GM12892 (cell line): ENCODE measurements at regions not wholly inside any gene's neighbourhood (a gene's known extent, or its start where the extent isn't known, plus 50 kb on each side); places are given as distances from the start of the nearest gene placed in this dataset.

Source experiments
- POLR2A ChIP-seq: IDR thresholded peaks from 2 replicates; pipeline ENCODE4 v1.6.1; 2011; ENCODE audit warnings: low read depth, low read length, control low read depth
- POLR2AphosphoS5 ChIP-seq: IDR thresholded peaks from 2 replicates; pipeline ENCODE4 v1.6.1; 2011; ENCODE audit warnings: low read depth, low read length, control low read depth
- TAF1 ChIP-seq: IDR thresholded peaks from 2 replicates; pipeline ENCODE4 v1.6.1; 2011; ENCODE audit warnings: low read depth, mild to moderate bottlenecking, control low read depth, low read length, borderline replicate concordance

DNA sequence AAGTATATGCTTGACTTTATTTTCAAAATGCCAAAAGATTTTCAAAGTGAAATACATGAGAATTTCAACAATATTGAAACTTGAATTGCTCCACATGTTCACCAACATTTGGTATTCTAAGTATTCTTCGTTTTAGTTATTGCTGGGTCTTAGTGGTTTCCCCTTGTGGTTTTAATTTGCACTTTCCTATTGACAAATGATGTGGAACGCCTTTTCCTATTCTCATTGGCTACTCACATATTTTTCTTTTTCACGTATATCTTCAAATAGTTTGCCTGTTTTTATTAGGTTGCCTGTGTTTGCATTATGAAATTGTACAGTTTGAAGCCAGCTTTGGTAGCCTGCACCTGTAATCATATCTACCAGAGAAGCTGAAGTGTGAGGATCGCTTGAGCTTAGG is 405.7 kb upstream of the IRX2 start:
- TF ChIP-seq POLR2A (no peak), POLR2AphosphoS5 (no peak), TAF1 (no peak)
